ENCODE measurements at regions not wholly inside any gene's neighbourhood (a gene's known extent, or its start where the extent isn't known, plus 50 kb on each side); places are given as distances from the start of the nearest gene placed in this dataset.

DNA sequence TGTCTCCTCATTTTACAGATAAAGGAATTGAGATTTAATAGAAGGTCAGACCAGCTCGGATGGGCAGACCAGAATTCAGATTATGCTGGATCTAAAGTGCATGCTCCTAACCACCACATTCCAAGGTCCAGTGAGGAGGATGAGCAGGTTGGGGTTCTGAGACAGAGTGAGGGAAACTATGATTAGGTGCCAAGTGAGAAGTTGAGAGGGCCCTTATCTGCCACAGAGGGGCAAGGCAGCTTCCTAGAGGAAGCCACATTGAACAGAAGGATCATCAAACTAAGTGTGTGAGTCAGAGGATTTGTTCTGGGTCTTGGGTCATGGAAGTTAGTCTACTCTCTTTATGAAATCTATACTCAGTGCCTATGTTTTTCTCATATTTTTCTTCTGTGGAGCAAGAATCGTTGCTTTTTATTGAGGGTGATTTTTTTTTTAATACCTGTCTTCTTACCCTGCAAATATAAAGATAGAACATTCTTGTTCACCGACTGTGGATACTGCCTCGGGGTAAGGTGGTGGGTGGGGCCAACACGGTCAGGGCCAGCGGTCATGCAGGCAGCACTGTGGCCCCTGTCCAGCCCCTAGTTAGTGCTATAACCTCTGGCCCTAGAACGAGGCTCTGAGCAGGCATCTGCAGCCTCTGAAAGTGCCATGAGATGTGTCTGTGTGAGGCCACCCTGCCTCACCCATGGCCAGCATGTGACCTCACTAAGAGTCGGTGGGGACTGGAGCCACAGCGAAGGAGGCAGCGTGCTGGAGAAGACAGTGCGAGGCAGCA, 55.6 kb upstream of the PTHLH start:
- TF ChIP-seq, protein P1, sequence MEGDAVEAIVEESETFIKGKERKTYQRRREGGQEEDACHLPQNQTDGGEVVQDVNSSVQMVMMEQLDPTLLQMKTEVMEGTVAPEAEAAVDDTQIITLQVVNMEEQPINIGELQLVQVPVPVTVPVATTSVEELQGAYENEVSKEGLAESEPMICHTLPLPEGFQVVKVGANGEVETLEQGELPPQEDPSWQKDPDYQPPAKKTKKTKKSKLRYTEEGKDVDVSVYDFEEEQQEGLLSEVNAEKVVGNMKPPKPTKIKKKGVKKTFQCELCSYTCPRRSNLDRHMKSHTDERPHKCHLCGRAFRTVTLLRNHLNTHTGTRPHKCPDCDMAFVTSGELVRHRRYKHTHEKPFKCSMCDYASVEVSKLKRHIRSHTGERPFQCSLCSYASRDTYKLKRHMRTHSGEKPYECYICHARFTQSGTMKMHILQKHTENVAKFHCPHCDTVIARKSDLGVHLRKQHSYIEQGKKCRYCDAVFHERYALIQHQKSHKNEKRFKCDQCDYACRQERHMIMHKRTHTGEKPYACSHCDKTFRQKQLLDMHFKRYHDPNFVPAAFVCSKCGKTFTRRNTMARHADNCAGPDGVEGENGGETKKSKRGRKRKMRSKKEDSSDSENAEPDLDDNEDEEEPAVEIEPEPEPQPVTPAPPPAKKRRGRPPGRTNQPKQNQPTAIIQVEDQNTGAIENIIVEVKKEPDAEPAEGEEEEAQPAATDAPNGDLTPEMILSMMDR (IDR thresholded peaks at IDR 0.05): no peak
- no peak for DNase-seq (ENCODE audit: low spot score)
- no peaks in the 10 kb centered on the region for H3K36me3 ChIP-seq
- H3K9me3 ChIP-seq: no peaks in the 10 kb centered on the region
- no peak overlapping the region for H3K4me3 ChIP-seq
- H3K27me3 ChIP-seq: no peaks in the 10 kb centered on the region
- H3K4me1 ChIP-seq: no peaks in the 10 kb centered on the region
- H3K27ac ChIP-seq: no peak overlapping the region

DNA sequence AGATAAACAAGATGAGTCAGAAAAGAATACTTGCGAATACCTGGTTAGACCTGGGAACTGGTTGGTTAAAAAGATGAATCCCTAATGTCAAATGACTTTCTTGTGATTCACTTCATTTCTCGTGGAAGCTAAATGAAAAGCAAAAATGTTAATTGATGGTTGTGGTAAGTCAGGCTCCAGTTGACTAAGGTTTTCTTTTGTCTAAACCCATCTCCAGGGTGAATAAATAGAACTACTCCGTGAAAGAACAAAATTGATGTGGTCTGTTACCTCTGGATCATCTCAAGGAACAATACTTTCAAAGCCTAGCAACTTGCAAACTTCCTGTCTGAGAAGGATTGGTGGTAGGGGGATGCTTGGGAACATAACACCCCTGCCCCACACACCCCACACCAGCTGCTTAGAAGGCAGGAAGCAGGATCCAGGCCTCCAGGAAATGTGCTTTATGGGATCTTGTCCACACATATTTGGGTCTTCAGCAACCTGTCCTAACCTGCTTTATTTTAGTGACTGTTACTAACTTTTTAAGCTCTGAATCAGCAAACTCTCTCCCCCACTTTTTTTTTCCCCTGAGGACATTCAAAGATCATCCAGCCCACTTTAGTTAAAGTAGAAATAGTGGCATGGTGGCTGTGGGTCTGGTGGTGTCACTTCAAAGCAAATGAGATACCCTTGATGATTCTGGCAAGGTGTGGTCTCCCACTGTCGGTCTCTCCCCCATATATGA, 60.4 kb upstream of the PTHLH start:
- Histone ChIP-seq H3K9me3 (no peaks in the 10 kb centered on the region), H3K27ac (no peak overlapping the region), H3K4me3 (no peak overlapping the region), H3K27me3 (no peaks in the 10 kb centered on the region), H3K4me1 (no peaks in the 10 kb centered on the region), H3K36me3 (no peaks in the 10 kb centered on the region)
- no peak for DNase-seq (ENCODE audit: low spot score)
- TF ChIP-seq, protein P1 (IDR thresholded peaks at IDR 0.05): no peak

DNA sequence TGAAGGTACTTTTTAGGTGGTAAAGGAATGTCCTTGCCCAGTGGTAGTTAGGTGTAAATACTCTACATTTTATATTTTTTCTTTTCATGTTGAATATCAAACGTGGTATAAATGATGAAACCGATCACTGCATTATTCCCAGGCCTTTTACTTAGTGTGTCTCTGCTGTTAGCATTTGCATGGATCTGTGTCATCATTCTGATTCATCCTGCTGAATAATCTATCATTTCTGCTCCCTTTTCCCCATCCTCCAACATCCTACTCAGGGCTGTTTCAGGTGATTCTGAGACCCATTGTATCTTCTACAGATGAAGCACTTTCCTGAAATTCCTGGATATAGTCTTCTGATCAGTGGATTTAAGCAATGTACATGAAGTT, 61.0 kb upstream of the PTHLH start:
- Histone ChIP-seq H3K27me3 (no peaks in the 10 kb centered on the region), H3K4me3 (no peak overlapping the region), H3K27ac (no peak overlapping the region), H3K36me3 (no peaks in the 10 kb centered on the region), H3K9me3 (no peaks in the 10 kb centered on the region), H3K4me1 (no peaks in the 10 kb centered on the region)
- TF ChIP-seq, protein P1 (IDR thresholded peaks at IDR 0.05): no peak
- no peak for DNase-seq (ENCODE audit: low spot score)

DNA sequence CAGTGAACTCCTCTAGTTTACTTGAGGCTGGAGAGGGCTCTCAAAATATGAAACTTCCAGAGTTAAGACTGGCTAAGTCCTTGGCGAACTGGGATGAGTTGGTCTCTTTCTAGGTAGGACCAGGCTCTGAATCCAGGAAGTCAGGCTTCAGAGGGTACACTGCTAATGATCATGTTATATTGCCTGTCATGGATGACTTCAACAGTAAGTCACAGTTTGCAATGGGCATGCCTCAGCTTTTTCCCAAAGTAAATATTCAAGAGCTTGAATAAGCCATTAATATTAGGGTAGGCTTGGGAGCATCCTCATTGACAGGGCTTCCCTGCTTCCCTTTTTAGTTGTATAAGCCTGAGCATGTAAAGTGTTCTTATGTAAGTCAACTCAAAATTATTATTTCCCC, 61.7 kb upstream of the PTHLH start:
- H3K36me3 ChIP-seq: no peaks in the 10 kb centered on the region
- no peaks in the 10 kb centered on the region for H3K9me3 ChIP-seq
- no peaks in the 10 kb centered on the region for H3K27me3 ChIP-seq
- H3K4me1 ChIP-seq: no peaks in the 10 kb centered on the region
- DNase-seq (ENCODE audit: low spot score): no peak
- TF ChIP-seq, protein P1 (IDR thresholded peaks at IDR 0.05): no peak
- no peak overlapping the region for H3K27ac ChIP-seq
- no peak overlapping the region for H3K4me3 ChIP-seq

DNA sequence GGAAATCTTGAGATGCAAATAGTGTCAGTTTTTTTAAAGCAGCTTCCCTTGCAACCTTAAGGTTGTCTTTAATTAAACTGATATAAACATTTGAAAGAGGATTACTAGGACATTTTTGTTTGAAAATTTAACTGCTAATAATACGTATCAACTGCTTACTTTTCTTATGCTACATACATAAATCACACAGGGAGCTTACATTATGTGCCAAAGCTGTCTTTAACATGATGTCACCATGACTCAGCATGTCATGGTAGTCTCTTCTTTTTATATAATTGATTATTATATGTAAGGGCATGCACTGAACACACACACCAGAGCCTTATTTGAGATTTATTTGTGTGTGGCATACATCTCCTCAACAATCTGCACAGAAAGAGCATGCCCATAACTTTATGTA, 63.0 kb upstream of the PTHLH start:
- no peak overlapping the region for H3K4me3 ChIP-seq
- H3K36me3 ChIP-seq: no peaks in the 10 kb centered on the region
- no peaks in the 10 kb centered on the region for H3K27me3 ChIP-seq
- no peak overlapping the region for H3K27ac ChIP-seq
- no peak for DNase-seq (ENCODE audit: low spot score)
- TF ChIP-seq, protein P1 (IDR thresholded peaks at IDR 0.05): no peak
- no peaks in the 10 kb centered on the region for H3K9me3 ChIP-seq
- H3K4me1 ChIP-seq: no peaks in the 10 kb centered on the region
